GM12873 (cell line): ENCODE measurements at regions not wholly inside any gene's neighbourhood (a gene's known extent, or its start where the extent isn't known, plus 50 kb on each side); places are given as distances from the start of the nearest gene placed in this dataset.

Source experiments
- TF ChIP-seq, protein P1 (sequence below): IDR thresholded peaks from 2 replicates; pipeline ENCODE4 v1.5.1; 2012; ENCODE audit warnings: low read depth, mild to moderate bottlenecking, moderate library complexity, low read length, control low read depth; ENCODE audit not compliant: insufficient read depth; ENCODE audit errors: missing control alignments

DNA sequence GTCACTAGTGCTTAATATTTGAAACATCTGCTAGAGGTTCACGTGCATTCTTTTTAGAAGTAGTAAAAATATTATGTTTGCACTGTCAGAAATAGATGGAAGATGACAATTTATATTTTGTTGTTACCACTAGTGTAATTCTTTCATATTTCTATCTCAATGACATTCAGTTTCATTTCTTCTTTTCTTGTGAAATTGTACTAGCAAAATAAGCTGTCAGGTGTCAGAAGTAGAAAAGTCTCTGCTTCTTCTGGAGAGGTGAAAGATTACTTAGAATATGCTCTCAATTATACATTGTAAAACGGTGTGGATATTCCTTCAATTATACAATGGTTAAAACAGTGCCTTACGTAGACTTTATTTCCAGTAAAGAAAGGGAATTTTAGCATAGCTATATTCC is 395.4 kb downstream of the CSNK1G3 start:
- TF ChIP-seq, protein P1, sequence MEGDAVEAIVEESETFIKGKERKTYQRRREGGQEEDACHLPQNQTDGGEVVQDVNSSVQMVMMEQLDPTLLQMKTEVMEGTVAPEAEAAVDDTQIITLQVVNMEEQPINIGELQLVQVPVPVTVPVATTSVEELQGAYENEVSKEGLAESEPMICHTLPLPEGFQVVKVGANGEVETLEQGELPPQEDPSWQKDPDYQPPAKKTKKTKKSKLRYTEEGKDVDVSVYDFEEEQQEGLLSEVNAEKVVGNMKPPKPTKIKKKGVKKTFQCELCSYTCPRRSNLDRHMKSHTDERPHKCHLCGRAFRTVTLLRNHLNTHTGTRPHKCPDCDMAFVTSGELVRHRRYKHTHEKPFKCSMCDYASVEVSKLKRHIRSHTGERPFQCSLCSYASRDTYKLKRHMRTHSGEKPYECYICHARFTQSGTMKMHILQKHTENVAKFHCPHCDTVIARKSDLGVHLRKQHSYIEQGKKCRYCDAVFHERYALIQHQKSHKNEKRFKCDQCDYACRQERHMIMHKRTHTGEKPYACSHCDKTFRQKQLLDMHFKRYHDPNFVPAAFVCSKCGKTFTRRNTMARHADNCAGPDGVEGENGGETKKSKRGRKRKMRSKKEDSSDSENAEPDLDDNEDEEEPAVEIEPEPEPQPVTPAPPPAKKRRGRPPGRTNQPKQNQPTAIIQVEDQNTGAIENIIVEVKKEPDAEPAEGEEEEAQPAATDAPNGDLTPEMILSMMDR = no peak

DNA sequence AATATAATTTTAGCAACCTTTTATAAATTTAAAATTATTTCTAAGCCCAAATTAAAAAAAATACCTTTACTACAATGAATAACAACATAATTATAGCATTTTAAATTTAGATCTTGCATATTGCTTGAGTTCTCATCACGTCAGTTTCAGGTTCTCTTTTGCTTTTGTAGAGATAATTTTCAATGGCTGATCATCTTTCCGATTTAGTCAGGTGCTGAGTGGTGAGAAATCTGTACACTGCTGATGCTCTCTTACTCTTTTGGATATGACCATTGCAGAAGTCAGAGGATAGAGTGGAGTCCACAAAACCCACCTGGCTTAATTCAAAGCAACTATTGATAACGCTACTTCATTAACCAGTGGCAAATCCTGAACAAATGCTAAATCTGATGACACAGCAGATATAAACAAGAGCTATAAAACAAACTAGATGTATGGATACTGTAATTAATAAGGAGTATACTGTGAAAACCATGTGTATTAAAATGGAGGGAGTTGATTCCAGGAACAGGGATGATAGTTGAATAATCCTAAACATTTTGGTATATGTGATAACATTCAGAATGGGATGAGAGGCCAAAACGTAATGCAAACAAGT is 394.8 kb downstream of the CSNK1G3 start:
- TF ChIP-seq, protein P1 = no peak

DNA sequence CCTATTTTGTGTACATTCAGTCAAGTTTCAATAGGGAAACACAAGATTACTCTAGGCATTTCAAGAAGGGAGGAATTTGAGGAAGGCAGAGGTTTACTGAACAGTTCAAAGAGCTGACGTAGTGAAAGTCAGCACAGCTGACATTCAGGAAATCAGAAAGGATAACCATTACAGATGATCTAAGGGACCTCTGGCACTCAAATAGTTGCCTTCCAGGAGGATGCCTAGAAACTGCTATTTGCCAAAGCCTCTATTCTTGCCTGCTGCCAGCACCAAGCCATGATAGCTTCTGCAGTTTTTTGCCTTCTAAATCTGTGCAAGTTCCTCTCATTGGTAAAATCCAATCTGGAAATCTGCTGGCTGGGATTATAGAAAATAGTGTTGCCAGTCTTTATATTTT is 373.1 kb downstream of the CSNK1G3 start:
- TF ChIP-seq, protein P1 = no peak

DNA sequence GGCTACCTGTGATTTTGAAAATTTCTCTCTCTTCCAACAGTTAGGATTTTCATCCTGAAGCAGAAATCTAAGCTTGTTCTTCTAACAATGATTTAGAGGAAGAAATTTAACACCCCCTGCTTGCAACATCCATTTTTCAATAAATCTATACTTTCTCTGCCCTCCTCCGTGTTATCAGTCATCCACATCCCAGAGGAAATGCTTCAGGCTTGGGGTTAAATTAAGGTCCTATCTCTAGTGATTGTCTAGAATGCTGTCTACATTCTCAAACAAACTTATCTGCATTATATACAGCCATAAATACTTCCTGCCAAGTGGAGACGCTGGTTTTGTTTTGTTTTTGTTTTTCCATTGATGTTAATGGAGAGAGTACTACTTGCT is 371.0 kb downstream of the CSNK1G3 start:
- TF ChIP-seq, protein P1 = no peak

DNA sequence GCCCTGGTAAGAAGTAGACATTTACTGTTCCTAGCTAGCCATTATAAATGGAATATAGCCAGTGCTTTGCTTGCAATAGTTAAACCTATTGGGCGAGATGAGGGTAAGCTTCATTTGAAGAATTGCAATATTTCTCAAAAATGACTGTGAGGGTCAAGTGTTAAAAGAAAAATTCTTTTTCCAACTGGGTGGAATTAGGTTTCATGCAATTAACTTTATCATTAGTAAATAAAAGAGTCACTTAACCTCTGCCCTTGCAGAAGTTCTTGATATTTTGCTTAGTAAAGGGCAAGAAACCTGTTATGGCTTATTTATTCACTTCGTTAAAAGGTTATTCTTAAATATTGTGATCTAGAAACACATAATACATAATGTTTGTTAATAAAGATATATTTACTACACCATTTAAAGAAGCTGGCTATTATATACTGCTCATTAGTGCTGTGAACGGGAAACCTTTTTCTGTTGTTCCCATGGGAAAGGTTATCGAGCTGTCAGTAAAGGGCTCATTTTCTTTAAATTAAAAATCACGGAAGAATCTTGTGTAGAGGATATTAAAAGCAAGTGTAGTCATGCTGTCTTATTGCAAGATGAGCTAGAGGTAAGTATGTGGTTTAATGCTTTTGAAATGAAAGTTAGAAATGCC is 370.5 kb downstream of the CSNK1G3 start:
- TF ChIP-seq, protein P1 = no peak

DNA sequence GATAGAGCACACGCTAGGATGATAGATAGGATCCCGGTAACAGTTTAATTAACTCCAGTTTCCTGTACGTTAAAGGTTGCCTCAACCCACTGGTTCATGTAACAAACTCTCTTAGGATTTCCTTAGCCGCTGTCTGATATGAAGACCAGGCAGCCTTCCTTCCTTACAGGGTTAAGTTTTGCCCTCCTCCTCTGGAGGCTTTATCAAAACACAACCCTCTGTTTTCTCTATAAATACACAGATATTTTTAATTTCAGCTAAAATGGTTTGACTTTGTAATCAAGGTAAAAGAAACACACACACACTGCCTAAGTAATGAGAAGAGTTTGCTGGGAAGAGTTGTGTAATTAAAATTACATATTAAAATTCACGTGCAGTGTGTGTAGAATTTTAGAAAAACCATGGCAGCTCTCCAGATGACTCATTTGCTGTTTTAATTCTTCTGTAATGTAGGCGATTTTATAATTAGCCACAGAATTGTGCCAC is 369.8 kb downstream of the CSNK1G3 start:
- TF ChIP-seq, protein P1 = no peak

DNA sequence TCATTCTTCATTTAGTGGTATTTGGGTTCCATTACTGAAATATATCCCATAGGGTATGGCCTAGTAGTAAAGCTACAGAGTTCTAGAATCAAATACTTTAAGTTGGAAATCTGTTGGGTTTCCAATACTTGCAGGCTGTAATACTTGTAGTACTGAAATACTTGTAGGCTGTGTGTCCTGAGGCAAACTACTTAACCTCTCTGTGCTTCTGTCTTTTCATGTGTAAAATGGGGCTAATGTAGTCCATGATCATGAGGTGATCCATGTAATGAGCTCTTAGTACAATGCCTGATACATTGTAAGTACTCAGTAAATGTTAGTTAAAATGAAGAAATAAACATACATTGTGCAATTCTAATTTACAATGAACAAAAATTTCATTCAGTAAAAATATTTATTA is 368.9 kb downstream of the CSNK1G3 start:
- TF ChIP-seq, protein P1 = no peak
